ENCODE measurements at regions not wholly inside any gene's neighbourhood (a gene's known extent, or its start where the extent isn't known, plus 50 kb on each side); places are given as distances from the start of the nearest gene placed in this dataset.

DNA sequence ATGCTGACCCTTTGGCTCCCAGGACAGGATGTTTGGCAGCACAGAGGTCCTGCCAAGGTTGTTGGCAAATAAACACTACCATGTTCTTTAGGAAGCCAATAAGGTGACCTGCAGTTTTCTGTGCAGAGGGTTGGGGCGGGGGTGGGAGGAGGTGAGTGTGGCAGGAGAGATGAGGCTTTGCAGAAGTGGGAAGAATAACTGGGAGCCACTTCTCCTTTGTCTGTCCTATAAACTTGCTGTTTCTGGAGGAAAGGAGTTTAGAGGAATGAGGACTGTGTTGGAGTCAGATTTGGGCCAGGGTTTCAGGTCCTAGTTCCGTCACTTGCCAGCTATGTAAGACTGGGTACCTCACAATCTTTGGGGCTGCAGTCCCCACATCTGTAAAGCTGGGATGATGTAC, 187.6 kb upstream of the SPRED2 start:
- Histone ChIP-seq H3K9ac (no peak overlapping the region), H3K4me3 (ENCODE audit: low read depth in 2 of 2, low read length in 1 of 2) (no peak overlapping the region), H3K27me3 (ENCODE audit: insufficient read depth) (no peaks in the 10 kb centered on the region; the same call in 1 of the 2 replicates), H3F3A (replicated peaks; ENCODE audit: insufficient read depth) (no peaks in the 10 kb centered on the region), H4K20me1 (ENCODE audit: insufficient read depth) (no peaks in the 10 kb centered on the region), H3K79me2 (ENCODE audit: insufficient read depth) (no peaks in the 10 kb centered on the region), H3K36me3 (replicated peaks in 1 of 2; ENCODE audit: control insufficient read depth in 1 of 2, insufficient read depth in 2 of 2, low read length in 1 of 2) (no peaks in the 10 kb centered on the region), H3K27ac (ENCODE audit: low read depth in 2 of 2, low read length in 1 of 2) (no peak overlapping the region), H3K4me1 (ENCODE audit: control insufficient read depth in 1 of 2, insufficient read depth in 2 of 2, low read depth in 1 of 2, low read length in 1 of 2) (no peaks in the 10 kb centered on the region), H3K4me2 (no peak overlapping the region), H3K9me2 (no peaks in the 10 kb centered on the region), H2AFZ (ENCODE audit: low read depth) (no peak overlapping the region), H3K9me3 (no peaks in the 10 kb centered on the region)
- CTCF ChIA-PET = interaction anchor here (1.1 to 1.4 kb wide), 2 partner anchors 9 to 17 kb away, joined by 3 read pairs; no protein-coding TSS in a partner anchor
- POLR2A ChIA-PET = no interaction called here
- WGBS (ENCODE audit: low lambda C conversion rate) = 63% methylated on average over 2 of the region's 2 CpGs
- TF ChIP-seq ELF1 (IDR thresholded peaks at IDR 0.05) = no peak
- TF ChIP-seq, protein P1, sequence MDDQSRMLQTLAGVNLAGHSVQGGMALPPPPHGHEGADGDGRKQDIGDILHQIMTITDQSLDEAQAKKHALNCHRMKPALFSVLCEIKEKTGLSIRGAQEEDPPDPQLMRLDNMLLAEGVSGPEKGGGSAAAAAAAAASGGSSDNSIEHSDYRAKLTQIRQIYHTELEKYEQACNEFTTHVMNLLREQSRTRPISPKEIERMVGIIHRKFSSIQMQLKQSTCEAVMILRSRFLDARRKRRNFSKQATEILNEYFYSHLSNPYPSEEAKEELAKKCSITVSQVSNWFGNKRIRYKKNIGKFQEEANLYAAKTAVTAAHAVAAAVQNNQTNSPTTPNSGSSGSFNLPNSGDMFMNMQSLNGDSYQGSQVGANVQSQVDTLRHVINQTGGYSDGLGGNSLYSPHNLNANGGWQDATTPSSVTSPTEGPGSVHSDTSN (IDR thresholded peaks at IDR 0.05) = no peak
- TF ChIP-seq GATA2 (CRISPR knock-in tag; IDR thresholded peaks at IDR 0.05) = no peak
- no peak for TF ChIP-seq POLR2AphosphoS5 (IDR thresholded peaks at IDR 0.05; ENCODE audit: low read depth, low read length)
- no peak for TF ChIP-seq FOXM1 (IDR thresholded peaks at IDR 0.05; ENCODE audit: low read depth)
- no peak for TF ChIP-seq RAD21 (IDR thresholded peaks at IDR 0.05; ENCODE audit: low read length)
- no peak for TF ChIP-seq CHD2 (IDR thresholded peaks at IDR 0.05; ENCODE audit: low read length, partially characterized antibody)
- no peak for TF ChIP-seq JUND (IDR thresholded peaks at IDR 0.05)
- no peak for DNase-seq

DNA sequence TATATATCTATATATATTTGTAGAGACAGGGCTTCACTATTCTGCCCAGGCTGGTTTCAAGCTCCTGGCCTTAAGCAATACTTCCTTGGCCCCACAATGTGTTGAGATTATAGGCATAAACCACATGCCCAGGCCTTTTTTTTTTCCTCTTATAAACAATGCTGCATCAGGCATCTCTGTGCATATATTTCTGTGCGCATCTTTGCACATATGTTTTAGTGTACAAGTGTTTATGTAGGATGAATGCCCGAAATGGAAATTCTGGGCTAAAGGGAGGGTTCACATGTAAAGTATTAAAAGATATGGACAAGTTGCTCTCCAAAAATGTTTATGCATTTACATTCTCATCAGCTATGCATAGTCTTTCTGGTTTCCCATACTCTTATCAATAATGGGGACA, 183.2 kb upstream of the SPRED2 start:
- Histone ChIP-seq H3K27ac (ENCODE audit: low read depth in 2 of 2, low read length in 1 of 2) (no peak overlapping the region), H3K9me3 (no peaks in the 10 kb centered on the region), H3F3A (replicated peaks; ENCODE audit: insufficient read depth) (peaks cover 2% of the 10 kb centered on the region), H3K4me1 (ENCODE audit: control insufficient read depth in 1 of 2, insufficient read depth in 2 of 2, low read depth in 1 of 2, low read length in 1 of 2) (no peaks in the 10 kb centered on the region), H3K9ac (no peak overlapping the region), H3K27me3 (ENCODE audit: insufficient read depth) (no peaks in the 10 kb centered on the region; the same call in 1 of the 2 replicates), H4K20me1 (ENCODE audit: insufficient read depth) (no peaks in the 10 kb centered on the region), H3K9me2 (no peaks in the 10 kb centered on the region), H3K4me2 (no peak overlapping the region), H3K36me3 (replicated peaks in 1 of 2; ENCODE audit: control insufficient read depth in 1 of 2, insufficient read depth in 2 of 2, low read length in 1 of 2) (no peaks in the 10 kb centered on the region), H3K4me3 (ENCODE audit: low read depth in 2 of 2, low read length in 1 of 2) (no peak overlapping the region), H2AFZ (ENCODE audit: low read depth) (no peak overlapping the region), H3K79me2 (ENCODE audit: insufficient read depth) (no peaks in the 10 kb centered on the region)
- DNase-seq = no peak
- CTCF ChIA-PET = interaction anchor here (2.2 kb wide), 1 partner anchor 23 kb away, joined by 5 read pairs; no protein-coding TSS in a partner anchor
- POLR2A ChIA-PET = no interaction called here
- TF ChIP-seq NFIC (IDR thresholded peaks at IDR 0.05; ENCODE audit: borderline replicate concordance) = no peak
- no peak for TF ChIP-seq EP300 (IDR thresholded peaks at IDR 0.05; ENCODE audit: borderline replicate concordance in 1 of 2, low read depth in 1 of 2, low read length in 1 of 2)
- TF ChIP-seq, protein P2, sequence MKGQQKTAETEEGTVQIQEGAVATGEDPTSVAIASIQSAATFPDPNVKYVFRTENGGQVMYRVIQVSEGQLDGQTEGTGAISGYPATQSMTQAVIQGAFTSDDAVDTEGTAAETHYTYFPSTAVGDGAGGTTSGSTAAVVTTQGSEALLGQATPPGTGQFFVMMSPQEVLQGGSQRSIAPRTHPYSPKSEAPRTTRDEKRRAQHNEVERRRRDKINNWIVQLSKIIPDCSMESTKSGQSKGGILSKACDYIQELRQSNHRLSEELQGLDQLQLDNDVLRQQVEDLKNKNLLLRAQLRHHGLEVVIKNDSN (IDR thresholded peaks at IDR 0.05; ENCODE audit: borderline replicate concordance, low read depth) = no peak
- WGBS (ENCODE audit: low lambda C conversion rate) = 71% methylated on average over 2 of the region's 2 CpGs

DNA sequence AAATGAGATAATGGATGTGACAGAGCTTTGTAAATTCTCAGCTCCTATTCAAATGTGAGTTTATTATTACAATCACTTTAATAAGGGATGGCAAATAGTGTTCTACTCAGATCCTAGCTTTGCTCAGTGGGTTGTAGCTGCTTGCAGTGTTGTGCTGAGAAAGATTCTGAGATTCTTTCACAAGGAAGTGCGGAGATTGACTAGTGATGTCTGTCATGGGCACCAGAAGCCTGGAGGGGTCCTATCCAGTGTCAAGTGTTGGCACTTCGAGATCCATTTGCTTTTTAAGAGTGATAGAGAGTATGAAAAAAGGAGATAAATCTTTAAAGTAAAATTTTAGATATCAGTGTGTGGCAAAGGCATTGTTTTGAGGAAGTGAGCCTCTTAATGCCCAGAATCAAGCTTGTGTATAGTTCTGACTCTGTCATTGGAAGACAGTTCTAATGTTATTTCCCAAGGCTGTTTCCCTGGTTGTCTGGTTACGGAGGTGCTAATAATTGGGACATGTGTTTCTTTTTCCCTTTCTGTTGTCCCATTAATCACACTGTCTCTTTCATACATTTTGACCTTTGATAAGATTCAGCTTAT, 181.7 kb upstream of the SPRED2 start:
- H3K9ac ChIP-seq = no peak overlapping the region
- no peak for DNase-seq
- H3K4me2 ChIP-seq = no peak overlapping the region
- H3K36me3 ChIP-seq (replicated peaks in 1 of 2; ENCODE audit: control insufficient read depth in 1 of 2, insufficient read depth in 2 of 2, low read length in 1 of 2) = no peaks in the 10 kb centered on the region
- H2AFZ ChIP-seq (ENCODE audit: low read depth) = no peak overlapping the region
- CTCF ChIA-PET = interaction anchor here (2.6 kb wide), 1 partner anchor 26 kb away, joined by 8 read pairs; no protein-coding TSS in a partner anchor
- no peak overlapping the region for H3K27ac ChIP-seq (ENCODE audit: low read depth in 2 of 2, low read length in 1 of 2)
- no peaks in the 10 kb centered on the region for H4K20me1 ChIP-seq (ENCODE audit: insufficient read depth)
- no peaks in the 10 kb centered on the region for H3K9me2 ChIP-seq
- H3F3A ChIP-seq (replicated peaks; ENCODE audit: insufficient read depth) = peaks cover 2% of the 10 kb centered on the region
- POLR2A ChIA-PET = no interaction called here
- H3K9me3 ChIP-seq = no peaks in the 10 kb centered on the region
- H3K27me3 ChIP-seq (ENCODE audit: insufficient read depth) = no peaks in the 10 kb centered on the region; the same call in 1 of the 2 replicates
- H3K4me1 ChIP-seq (ENCODE audit: control insufficient read depth in 1 of 2, insufficient read depth in 2 of 2, low read depth in 1 of 2, low read length in 1 of 2) = no peaks in the 10 kb centered on the region
- no peak overlapping the region for H3K4me3 ChIP-seq (ENCODE audit: low read depth in 2 of 2, low read length in 1 of 2)
- WGBS (ENCODE audit: low lambda C conversion rate) = 63% methylated on average over 3 of the region's 3 CpGs
- H3K79me2 ChIP-seq (ENCODE audit: insufficient read depth) = no peaks in the 10 kb centered on the region
- TF ChIP-seq TEAD4 (IDR thresholded peaks at IDR 0.05; ENCODE audit: borderline replicate concordance, insufficient read depth) (no peak), SMC3 (IDR thresholded peaks at IDR 0.05; ENCODE audit: low read depth, low read length) (no peak), RXRA (IDR thresholded peaks at IDR 0.05; ENCODE audit: borderline replicate concordance, low read depth) (no peak), MXI1 (IDR thresholded peaks at IDR 0.05; ENCODE audit: low read depth, low read length) (no peak), POLR2AphosphoS5 (IDR thresholded peaks at IDR 0.05; ENCODE audit: low read depth, low read length) (no peak), GATA2 (CRISPR knock-in tag; IDR thresholded peaks at IDR 0.05) (no peak), MEF2A (IDR thresholded peaks at IDR 0.05; ENCODE audit: borderline replicate concordance, low read depth) (no peak), EZH2phosphoT487 (IDR thresholded peaks at IDR 0.05; ENCODE audit: borderline replicate concordance, low read depth) (no peak)
- TF ChIP-seq, protein P3, sequence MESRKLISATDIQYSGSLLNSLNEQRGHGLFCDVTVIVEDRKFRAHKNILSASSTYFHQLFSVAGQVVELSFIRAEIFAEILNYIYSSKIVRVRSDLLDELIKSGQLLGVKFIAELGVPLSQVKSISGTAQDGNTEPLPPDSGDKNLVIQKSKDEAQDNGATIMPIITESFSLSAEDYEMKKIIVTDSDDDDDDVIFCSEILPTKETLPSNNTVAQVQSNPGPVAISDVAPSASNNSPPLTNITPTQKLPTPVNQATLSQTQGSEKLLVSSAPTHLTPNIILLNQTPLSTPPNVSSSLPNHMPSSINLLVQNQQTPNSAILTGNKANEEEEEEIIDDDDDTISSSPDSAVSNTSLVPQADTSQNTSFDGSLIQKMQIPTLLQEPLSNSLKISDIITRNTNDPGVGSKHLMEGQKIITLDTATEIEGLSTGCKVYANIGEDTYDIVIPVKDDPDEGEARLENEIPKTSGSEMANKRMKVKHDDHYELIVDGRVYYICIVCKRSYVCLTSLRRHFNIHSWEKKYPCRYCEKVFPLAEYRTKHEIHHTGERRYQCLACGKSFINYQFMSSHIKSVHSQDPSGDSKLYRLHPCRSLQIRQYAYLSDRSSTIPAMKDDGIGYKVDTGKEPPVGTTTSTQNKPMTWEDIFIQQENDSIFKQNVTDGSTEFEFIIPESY (IDR thresholded peaks at IDR 0.05; ENCODE audit: borderline replicate concordance, low read depth) = no peak
- TF ChIP-seq, protein P1 (IDR thresholded peaks at IDR 0.05) = no peak
